C4-2B (cell line): ENCODE measurements at regions not wholly inside any gene's neighbourhood (a gene's known extent, or its start where the extent isn't known, plus 50 kb on each side); places are given as distances from the start of the nearest gene placed in this dataset.
A peak's percentile ranks its signal among the peaks of the same experiment; 100 is the strongest.

ENCODE experiments used
- H3K27ac ChIP-seq: fragments of 450-650 bp; 2 replicates; pipeline ENCODE4 v1.5.1; 2017
- CTCF ChIP-seq: fragments of 450-650 bp; conservative IDR thresholded peaks from 2 replicates; pipeline ENCODE4 v1.5.1; 2017; ENCODE audit warnings: mild to moderate bottlenecking
- ZFX ChIP-seq: fragments of 450-650 bp; IDR thresholded peaks from 2 replicates; pipeline ENCODE4 v1.6.1; 2017

DNA sequence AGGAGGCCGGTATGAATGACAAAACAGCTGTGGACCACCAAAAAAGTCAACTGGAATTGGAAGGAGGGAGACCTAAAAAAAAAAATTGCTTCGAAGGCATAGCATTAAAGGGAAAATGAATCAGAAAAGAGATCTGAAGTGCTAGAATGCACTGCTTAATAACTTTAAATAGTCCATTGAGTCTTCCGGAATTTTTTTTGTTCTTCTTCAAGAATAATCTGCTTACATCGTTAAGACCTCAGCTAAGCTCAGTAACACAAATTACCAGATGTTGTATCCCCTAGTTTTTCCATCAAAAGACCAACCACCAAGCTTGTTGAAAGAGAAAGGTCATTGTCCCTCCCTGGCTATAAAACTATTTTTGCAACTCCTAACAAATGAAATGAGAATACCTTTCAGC is 560.5 kb downstream of the NR2F2 start:
- H3K27ac ChIP-seq = no peak overlapping the region

GRCh38 chr15:96893159-96893906 is 562.8 kb downstream of the NR2F2 start:
- TF ChIP-seq ZFX = no peak
- peak; percentile 79 for TF ChIP-seq CTCF
- H3K27ac ChIP-seq = no peak overlapping the region

More for the DNA sequence above, 560.5 kb downstream of the NR2F2 start:
- TF ChIP-seq CTCF (no peak), ZFX (no peak)

- no peak for TF ChIP-seq ZFX
- no peak for TF ChIP-seq CTCF
- no peak overlapping the region for H3K27ac ChIP-seq
These were observed 564.2 kb downstream of the NR2F2 start for GRCh38 chr15:96894659-96895058.

GRCh38 chr15:96896766-96897165 is 566.3 kb downstream of the NR2F2 start:
- TF ChIP-seq ZFX = no peak
- no peak for TF ChIP-seq CTCF
- H3K27ac ChIP-seq = no peak overlapping the region

DNA sequence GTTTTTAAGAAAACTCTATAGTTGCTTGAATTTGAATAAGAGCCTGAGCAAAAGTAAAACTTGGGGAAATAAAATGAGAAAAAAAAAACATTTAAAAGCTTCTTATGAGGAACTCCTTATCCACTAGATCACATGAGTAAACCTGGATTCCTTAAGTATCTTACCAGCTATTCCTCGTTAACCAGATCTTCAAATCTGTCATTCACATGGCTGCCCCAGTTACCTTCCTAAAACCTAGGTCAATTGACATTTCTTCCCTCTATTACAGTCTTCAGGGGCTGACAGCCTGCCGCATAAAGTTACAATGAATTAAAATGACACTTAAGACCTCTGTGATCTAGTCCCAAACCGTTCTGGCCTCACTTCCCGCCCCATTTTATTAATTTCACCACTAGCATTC is 583.6 kb downstream of the NR2F2 start:
- TF ChIP-seq CTCF (no peak), ZFX (no peak)
- no peak overlapping the region for H3K27ac ChIP-seq

DNA sequence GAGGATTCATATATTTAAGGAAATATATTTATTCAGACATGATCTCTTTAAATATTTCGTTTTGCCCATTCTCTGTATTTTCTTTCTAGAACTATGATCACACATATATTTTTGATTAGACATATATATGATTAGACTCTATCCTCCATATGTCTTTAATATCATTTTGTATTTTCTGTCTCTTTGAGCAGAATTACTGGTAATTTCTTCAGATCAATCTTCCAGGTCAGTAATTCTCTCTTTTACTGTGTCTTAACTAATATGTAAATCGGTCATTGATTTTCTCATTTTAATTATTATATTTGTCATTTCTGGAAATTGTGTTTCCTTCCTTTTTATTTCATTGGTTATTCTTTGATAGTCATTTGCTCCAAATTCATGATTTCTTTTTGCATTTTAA is 586.2 kb downstream of the NR2F2 start:
- no peak overlapping the region for H3K27ac ChIP-seq
- no peak for TF ChIP-seq CTCF
- TF ChIP-seq ZFX = no peak

DNA sequence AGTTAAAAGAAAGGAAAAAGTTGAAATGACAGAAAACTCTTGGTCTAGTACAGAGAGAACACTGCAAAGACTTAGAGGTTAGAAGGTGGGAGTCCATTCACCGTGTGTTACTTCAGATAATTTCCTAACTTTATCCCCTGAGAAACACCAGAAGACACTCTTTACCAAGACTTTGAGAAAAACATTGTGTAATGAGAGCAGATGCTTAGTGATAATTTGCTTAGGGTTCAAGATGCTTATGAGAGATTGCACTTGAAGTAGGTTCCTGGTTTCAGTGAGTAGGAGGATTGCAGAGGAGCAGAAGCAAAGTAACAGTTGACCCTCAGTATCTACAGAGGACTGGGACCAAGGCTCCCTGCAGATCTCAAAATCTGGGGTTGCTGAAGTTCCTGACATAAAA is 594.1 kb downstream of the NR2F2 start:
- no peak for TF ChIP-seq ZFX
- TF ChIP-seq CTCF = no peak
- no peak overlapping the region for H3K27ac ChIP-seq
